Central memory CD8-positive, alpha-beta T cell (primary cell): ENCODE measurements at regions not wholly inside any gene's neighbourhood (a gene's known extent, or its start where the extent isn't known, plus 50 kb on each side); places are given as distances from the start of the nearest gene placed in this dataset.
"Not testable (repeated sequence)": the region's sequence is repeated elsewhere in the genome, so short reads cannot be mapped to it uniquely, and the experiment has no call there.

ENCODE experiments used
- ATAC-seq: fragments of 150-1000 bp; cut with Tn5 transposase; replicated peaks from 2 replicates; pipeline ENCODE4 v1.10.0; 2022; ENCODE audit warnings: mild to moderate bottlenecking, moderate FRiP score, moderate number of reproducible peaks; ENCODE audit not compliant: poor library complexity, severe bottlenecking; ENCODE audit errors: extremely low read depth
- DNase-seq, 2 donors: peaks; one replicate each; pipeline ENCODE4 v3.0.0; 2021; ENCODE audit warnings: low spot score in 2 of 2
- H3K27ac Mint-ChIP-seq: one replicate; pipeline ENCODE4 v1.8.0; 2022; ENCODE audit warnings: low read depth, mild to moderate bottlenecking, moderate library complexity, mixed read lengths
- H3K27me3 Mint-ChIP-seq: one replicate; pipeline ENCODE4 v1.8.0; 2022; ENCODE audit warnings: mixed read lengths
- H3K36me3 Mint-ChIP-seq: one replicate; pipeline ENCODE4 v1.8.0; 2022; ENCODE audit warnings: mild to moderate bottlenecking, moderate library complexity, mixed read lengths; ENCODE audit not compliant: insufficient read depth
- H3K4me1 Mint-ChIP-seq: one replicate; pipeline ENCODE4 v1.8.0; 2022; ENCODE audit warnings: mixed read lengths
- H3K4me3 Mint-ChIP-seq: one replicate; pipeline ENCODE4 v1.8.0; 2022; ENCODE audit warnings: mild to moderate bottlenecking, moderate library complexity, mixed read lengths
- H3K9me3 Mint-ChIP-seq: one replicate; pipeline ENCODE4 v1.8.0; 2022; ENCODE audit warnings: mixed read lengths

- ATAC-seq: no peak
- H3K9me3 Mint-ChIP-seq: no peaks in the 10 kb centered on the region
- no peaks in the 10 kb centered on the region for H3K4me1 Mint-ChIP-seq
- H3K27me3 Mint-ChIP-seq: no peaks in the 10 kb centered on the region
- DNase-seq: no peak
- no peaks in the 10 kb centered on the region for H3K36me3 Mint-ChIP-seq
- no peak overlapping the region for H3K4me3 Mint-ChIP-seq
- H3K27ac Mint-ChIP-seq: no peak overlapping the region
Measured at GRCh38 chr21:7916329-7917303, 2604.8 kb upstream of the TPTE start.

GRCh38 chr21:7917729-7918128 is 2603.7 kb upstream of the TPTE start:
- Mint-ChIP-seq H3K4me3 (no peak overlapping the region), H3K9me3 (no peaks in the 10 kb centered on the region), H3K27ac (no peak overlapping the region), H3K27me3 (no peaks in the 10 kb centered on the region), H3K36me3 (peaks cover 2% of the 10 kb centered on the region), H3K4me1 (no peaks in the 10 kb centered on the region)
- DNase-seq: no peak
- no peak for ATAC-seq

GRCh38 chr21:7925918-7926582 is 2595.3 kb upstream of the TPTE start:
- ATAC-seq: peak; percentile 72
- not testable (repeated sequence) for H3K27ac Mint-ChIP-seq, H3K9me3 Mint-ChIP-seq, DNase-seq, H3K4me3 Mint-ChIP-seq, H3K4me1 Mint-ChIP-seq, H3K27me3 Mint-ChIP-seq, H3K36me3 Mint-ChIP-seq

- not testable (repeated sequence) for ATAC-seq, H3K36me3 Mint-ChIP-seq, H3K27ac Mint-ChIP-seq, H3K27me3 Mint-ChIP-seq, H3K4me1 Mint-ChIP-seq, H3K4me3 Mint-ChIP-seq, DNase-seq
- peaks cover 33% of the 10 kb centered on the region for H3K9me3 Mint-ChIP-seq
Measured at GRCh38 chr21:7928528-7928927, 2592.9 kb upstream of the TPTE start.

GRCh38 chr21:7929586-7929985 is 2591.8 kb upstream of the TPTE start:
- not testable (repeated sequence) for H3K27ac Mint-ChIP-seq, H3K4me3 Mint-ChIP-seq, H3K36me3 Mint-ChIP-seq, DNase-seq, H3K27me3 Mint-ChIP-seq, H3K4me1 Mint-ChIP-seq, ATAC-seq
- peaks cover 44% of the 10 kb centered on the region for H3K9me3 Mint-ChIP-seq

- DNase-seq, H3K27me3 Mint-ChIP-seq, H3K27ac Mint-ChIP-seq, H3K4me1 Mint-ChIP-seq, H3K4me3 Mint-ChIP-seq, ATAC-seq, H3K36me3 Mint-ChIP-seq: not testable (repeated sequence)
- H3K9me3 Mint-ChIP-seq: peaks cover 52% of the 10 kb centered on the region
Measured at GRCh38 chr21:7930445-7930844, 2590.9 kb upstream of the TPTE start.

GRCh38 chr21:7932113-7932512 is 2589.3 kb upstream of the TPTE start:
- H3K9me3 Mint-ChIP-seq: peaks cover 69% of the 10 kb centered on the region
- not testable (repeated sequence) for H3K27me3 Mint-ChIP-seq, ATAC-seq, DNase-seq, H3K27ac Mint-ChIP-seq, H3K4me3 Mint-ChIP-seq, H3K4me1 Mint-ChIP-seq, H3K36me3 Mint-ChIP-seq

GRCh38 chr21:7932834-7933233 is 2588.5 kb upstream of the TPTE start:
- H3K36me3 Mint-ChIP-seq, H3K4me1 Mint-ChIP-seq, H3K4me3 Mint-ChIP-seq, ATAC-seq, DNase-seq, H3K27ac Mint-ChIP-seq, H3K27me3 Mint-ChIP-seq: not testable (repeated sequence)
- H3K9me3 Mint-ChIP-seq: peaks cover 76% of the 10 kb centered on the region

- DNase-seq: no peak
- ATAC-seq: no peak
- Mint-ChIP-seq H3K27me3 (no peaks in the 10 kb centered on the region), H3K27ac (no peak overlapping the region), H3K9me3 (peaks cover 87% of the 10 kb centered on the region), H3K36me3 (no peaks in the 10 kb centered on the region), H3K4me1 (no peaks in the 10 kb centered on the region), H3K4me3 (no peak overlapping the region)
Measured at GRCh38 chr21:7933923-7934322, 2587.5 kb upstream of the TPTE start.

GRCh38 chr21:7937297-7937696 is 2584.1 kb upstream of the TPTE start:
- H3K4me3 Mint-ChIP-seq, H3K4me1 Mint-ChIP-seq, H3K36me3 Mint-ChIP-seq, DNase-seq, H3K27ac Mint-ChIP-seq, ATAC-seq, H3K27me3 Mint-ChIP-seq: not testable (repeated sequence)
- peaks cover 100% of the 10 kb centered on the region for H3K9me3 Mint-ChIP-seq

- not testable (repeated sequence) for H3K27ac Mint-ChIP-seq, H3K4me1 Mint-ChIP-seq, H3K4me3 Mint-ChIP-seq, H3K36me3 Mint-ChIP-seq, H3K27me3 Mint-ChIP-seq, DNase-seq
- H3K9me3 Mint-ChIP-seq: peaks cover 100% of the 10 kb centered on the region
- ATAC-seq: peak; percentile 28
Measured at GRCh38 chr21:7938223-7938622, 2583.2 kb upstream of the TPTE start.

- H3K36me3 Mint-ChIP-seq, H3K27me3 Mint-ChIP-seq, H3K27ac Mint-ChIP-seq, H3K4me1 Mint-ChIP-seq, H3K4me3 Mint-ChIP-seq, ATAC-seq, DNase-seq: not testable (repeated sequence)
- peaks cover 100% of the 10 kb centered on the region for H3K9me3 Mint-ChIP-seq
Measured at GRCh38 chr21:7941432-7941831, 2580.0 kb upstream of the TPTE start.

- ATAC-seq, H3K27me3 Mint-ChIP-seq, H3K36me3 Mint-ChIP-seq, DNase-seq, H3K27ac Mint-ChIP-seq, H3K4me1 Mint-ChIP-seq, H3K4me3 Mint-ChIP-seq: not testable (repeated sequence)
- H3K9me3 Mint-ChIP-seq: peaks cover 100% of the 10 kb centered on the region
Measured at GRCh38 chr21:7942219-7942618, 2579.2 kb upstream of the TPTE start.
